Epidermal melanocyte (primary cell): ENCODE measurements at regions not wholly inside any gene's neighbourhood (a gene's known extent, or its start where the extent isn't known, plus 50 kb on each side); places are given as distances from the start of the nearest gene placed in this dataset.

Experiments used
- DNase-seq: peaks from one replicate; pipeline ENCODE4 v3.0.0; 2011; ENCODE audit warnings: low spot score; ENCODE audit not compliant: insufficient read length

GRCh38 chr5:127993476-127993875, 90.1 kb upstream of the SLC12A2 start:
- no peak for DNase-seq

- DNase-seq = no peak
These were observed 89.4 kb upstream of the SLC12A2 start for GRCh38 chr5:127994087-127994660.

- no peak for DNase-seq
These were observed 88.0 kb upstream of the SLC12A2 start for GRCh38 chr5:127995556-127995955.

GRCh38 chr5:127997201-127997704, 86.3 kb upstream of the SLC12A2 start:
- no peak for DNase-seq

GRCh38 chr5:127998950-127999615, 84.5 kb upstream of the SLC12A2 start:
- DNase-seq = no peak

DNA sequence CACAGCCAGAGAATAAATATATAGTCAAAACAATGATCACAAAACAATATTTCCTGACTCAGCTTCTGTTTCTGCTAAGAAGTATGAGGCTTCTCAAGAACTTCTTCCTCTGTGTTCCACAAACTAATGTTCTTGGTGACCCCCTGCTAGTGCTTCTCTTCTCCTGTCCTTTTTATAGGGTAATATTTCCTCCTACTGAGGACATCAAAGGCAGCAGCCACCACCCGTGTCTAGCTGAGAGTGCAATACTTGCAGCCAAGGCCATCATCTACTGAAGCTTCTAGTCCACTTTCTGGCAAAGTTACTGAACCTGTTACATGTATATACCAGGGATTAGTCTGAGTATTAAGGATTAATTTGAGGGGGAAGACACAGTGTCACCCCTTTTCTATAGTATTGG, 83.7 kb upstream of the SLC12A2 start:
- no peak for DNase-seq

DNA sequence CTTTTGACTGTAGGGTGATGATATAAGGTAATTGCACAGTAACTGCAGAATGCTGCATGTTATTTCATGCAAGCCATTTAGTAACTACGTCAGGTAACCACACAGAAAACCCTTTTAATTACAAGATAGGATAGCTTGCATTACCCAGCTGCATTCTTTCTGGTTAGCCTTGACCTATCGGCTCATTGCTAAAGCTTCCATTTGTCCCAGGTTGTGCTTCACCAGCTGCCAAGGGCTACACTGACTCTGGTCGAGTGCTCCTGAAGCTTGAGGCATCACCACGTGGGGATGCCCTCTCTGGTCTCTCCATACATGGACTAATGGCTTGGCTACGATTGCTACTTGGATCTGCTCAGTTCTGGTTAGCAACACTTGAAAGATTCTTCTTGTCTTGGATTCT, 81.1 kb upstream of the SLC12A2 start:
- no peak for DNase-seq

DNA sequence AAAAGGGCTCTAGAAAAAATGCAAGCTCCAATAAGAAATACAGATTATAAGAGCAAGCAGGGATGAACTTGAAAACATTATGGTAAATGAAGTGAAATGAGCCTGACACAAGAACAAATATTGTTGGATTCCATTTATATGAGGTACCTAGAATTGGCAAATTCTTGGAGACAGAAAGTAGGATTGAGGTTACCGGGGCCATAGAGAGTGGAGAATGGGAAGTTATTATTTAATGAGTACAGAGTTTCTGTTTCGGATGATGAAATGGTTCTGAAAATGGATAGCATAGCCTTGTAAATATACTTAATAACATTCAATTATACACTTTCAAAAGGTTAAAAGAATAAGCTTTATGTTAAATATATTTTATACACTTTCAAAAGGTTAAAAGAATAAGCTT, 75.6 kb upstream of the SLC12A2 start:
- DNase-seq = no peak

- no peak for DNase-seq
These were observed 74.2 kb upstream of the SLC12A2 start for GRCh38 chr5:128009403-128009802.

GRCh38 chr5:128011339-128011738, 72.2 kb upstream of the SLC12A2 start:
- no peak for DNase-seq

- DNase-seq = no peak
These were observed 69.0 kb upstream of the SLC12A2 start for GRCh38 chr5:128014578-128014977.

- DNase-seq = no peak
These were observed 68.1 kb upstream of the SLC12A2 start for GRCh38 chr5:128015478-128015877.

- DNase-seq = no peak
These were observed 67.6 kb upstream of the SLC12A2 start for GRCh38 chr5:128015978-128016377.

GRCh38 chr5:128019391-128019790, 64.2 kb upstream of the SLC12A2 start:
- DNase-seq = peak; percentile 26

GRCh38 chr5:128020012-128020411, 63.6 kb upstream of the SLC12A2 start:
- no peak for DNase-seq

GRCh38 chr5:128021411-128021810, 62.2 kb upstream of the SLC12A2 start:
- no peak for DNase-seq
